ENCODE measurements at regions not wholly inside any gene's neighbourhood (a gene's known extent, or its start where the extent isn't known, plus 50 kb on each side); places are given as distances from the start of the nearest gene placed in this dataset.

DNA sequence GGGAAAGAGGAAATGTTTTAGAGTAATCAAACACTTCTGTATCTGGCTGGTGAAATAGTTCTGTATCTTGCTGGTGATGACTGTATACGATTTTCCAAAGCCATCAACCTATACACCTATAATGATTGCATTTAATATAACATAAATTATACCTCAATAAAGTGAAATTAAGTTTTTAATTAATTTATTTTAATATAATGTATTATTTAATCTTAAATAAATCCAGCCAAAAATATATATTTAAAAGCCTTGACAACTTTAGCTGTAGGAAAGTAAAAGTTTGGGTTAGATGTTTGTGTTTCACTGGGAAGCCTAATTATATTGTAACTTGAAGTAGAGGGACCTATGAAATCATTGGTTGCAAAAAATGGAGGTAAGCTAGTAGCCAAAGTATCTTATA lies 654.8 kb upstream of the MIS18BP1 start:
- no peak for DNase-seq (ENCODE audit: low read depth, low spot score)
- TF ChIP-seq, protein P1, sequence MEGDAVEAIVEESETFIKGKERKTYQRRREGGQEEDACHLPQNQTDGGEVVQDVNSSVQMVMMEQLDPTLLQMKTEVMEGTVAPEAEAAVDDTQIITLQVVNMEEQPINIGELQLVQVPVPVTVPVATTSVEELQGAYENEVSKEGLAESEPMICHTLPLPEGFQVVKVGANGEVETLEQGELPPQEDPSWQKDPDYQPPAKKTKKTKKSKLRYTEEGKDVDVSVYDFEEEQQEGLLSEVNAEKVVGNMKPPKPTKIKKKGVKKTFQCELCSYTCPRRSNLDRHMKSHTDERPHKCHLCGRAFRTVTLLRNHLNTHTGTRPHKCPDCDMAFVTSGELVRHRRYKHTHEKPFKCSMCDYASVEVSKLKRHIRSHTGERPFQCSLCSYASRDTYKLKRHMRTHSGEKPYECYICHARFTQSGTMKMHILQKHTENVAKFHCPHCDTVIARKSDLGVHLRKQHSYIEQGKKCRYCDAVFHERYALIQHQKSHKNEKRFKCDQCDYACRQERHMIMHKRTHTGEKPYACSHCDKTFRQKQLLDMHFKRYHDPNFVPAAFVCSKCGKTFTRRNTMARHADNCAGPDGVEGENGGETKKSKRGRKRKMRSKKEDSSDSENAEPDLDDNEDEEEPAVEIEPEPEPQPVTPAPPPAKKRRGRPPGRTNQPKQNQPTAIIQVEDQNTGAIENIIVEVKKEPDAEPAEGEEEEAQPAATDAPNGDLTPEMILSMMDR (IDR thresholded peaks at IDR 0.05; ENCODE audit: low read depth, low read length), result no peak
- H3K4me3 ChIP-seq (ENCODE audit: low read depth, low read length), result no peak overlapping the region
- in situ Hi-C loops (cut with HindIII; ENCODE audit: low sequenced_read_pairs), result no loop called here

DNA sequence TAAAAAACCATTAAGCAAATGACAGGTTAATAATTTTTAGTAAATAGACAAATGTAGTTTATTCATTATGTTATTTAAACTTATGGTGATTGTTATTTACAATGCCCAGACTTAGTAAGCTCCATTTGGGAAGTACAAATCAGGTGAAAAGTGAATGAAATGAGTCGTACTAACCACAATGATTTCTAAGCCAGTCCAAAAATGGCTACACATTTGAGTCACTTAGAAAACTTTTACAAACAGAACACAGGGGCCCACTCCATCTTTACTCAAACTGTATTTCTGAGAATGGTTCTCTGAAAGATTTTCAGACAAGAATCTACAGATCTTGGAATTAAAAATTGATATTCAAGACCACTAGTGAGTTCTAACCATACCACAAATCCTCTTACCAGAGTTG lies 653.3 kb upstream of the MIS18BP1 start:
- TF ChIP-seq, protein P1 (IDR thresholded peaks at IDR 0.05; ENCODE audit: low read depth, low read length), result no peak
- H3K4me3 ChIP-seq (ENCODE audit: low read depth, low read length), result no peak overlapping the region
- DNase-seq (ENCODE audit: low read depth, low spot score), result no peak
- in situ Hi-C loops (cut with HindIII; ENCODE audit: low sequenced_read_pairs), result no loop called here

DNA sequence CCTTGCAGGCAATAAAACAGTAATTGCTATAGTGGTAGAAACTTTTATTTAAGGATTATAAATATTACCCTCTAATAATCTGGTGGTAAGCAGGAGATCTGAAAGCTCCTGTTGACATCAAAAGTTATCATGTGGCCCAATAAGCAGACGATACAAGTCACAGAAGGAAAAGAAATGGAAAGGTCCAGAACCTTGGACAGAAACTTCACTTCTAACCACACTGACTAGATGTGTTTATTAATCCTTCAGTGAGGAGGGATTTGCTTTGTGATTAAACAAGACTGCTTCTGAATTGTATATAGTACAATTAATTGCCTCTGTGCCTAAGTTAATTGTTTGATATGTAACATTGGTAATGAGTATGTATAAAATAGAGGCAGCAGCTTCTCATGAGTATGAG lies 652.7 kb upstream of the MIS18BP1 start:
- TF ChIP-seq, protein P1 (IDR thresholded peaks at IDR 0.05; ENCODE audit: low read depth, low read length), result no peak
- in situ Hi-C loops (cut with HindIII; ENCODE audit: low sequenced_read_pairs), result no loop called here
- H3K4me3 ChIP-seq (ENCODE audit: low read depth, low read length), result no peak overlapping the region
- DNase-seq (ENCODE audit: low read depth, low spot score), result no peak

DNA sequence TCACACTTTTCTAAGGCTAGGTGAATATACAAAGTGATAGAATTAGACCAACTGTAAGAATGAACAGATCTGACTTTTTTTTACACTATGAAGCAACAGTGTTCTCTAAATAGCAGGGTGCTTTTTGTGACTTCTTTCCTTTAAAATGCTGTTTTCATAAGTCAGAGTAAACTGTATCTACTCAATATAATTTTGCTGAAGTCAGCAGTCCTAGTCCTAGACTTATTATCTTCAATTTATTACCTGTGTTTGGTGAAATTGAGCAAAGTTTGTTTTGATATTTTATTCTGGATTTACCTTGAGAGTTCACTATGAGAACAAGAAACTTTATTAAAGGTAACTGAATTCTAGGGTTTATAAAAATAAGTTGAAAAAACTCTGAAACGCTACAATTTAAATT lies 651.3 kb upstream of the MIS18BP1 start:
- TF ChIP-seq, protein P1 (IDR thresholded peaks at IDR 0.05; ENCODE audit: low read depth, low read length), result no peak
- in situ Hi-C loops (cut with HindIII; ENCODE audit: low sequenced_read_pairs), result no loop called here
- DNase-seq (ENCODE audit: low read depth, low spot score), result no peak

DNA sequence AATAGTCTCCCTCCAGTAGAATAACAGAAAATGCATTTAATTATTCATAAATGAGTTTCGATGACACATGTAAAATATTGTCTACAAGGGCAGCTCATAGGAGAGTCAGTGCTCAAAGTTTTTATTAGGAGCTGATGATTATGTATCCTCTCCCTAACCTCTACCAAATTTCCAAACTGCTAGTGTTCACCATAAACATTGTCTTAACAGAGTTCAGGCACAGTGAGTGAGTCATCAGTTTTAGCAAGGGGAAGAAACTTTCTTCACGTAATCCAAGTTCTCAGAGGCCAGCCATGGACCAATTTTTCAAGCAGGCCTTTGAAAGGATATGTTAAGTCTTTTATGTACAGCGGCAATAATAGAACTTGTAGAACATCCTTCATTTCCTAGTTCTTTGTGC lies 649.2 kb upstream of the MIS18BP1 start:
- no peak for DNase-seq (ENCODE audit: low read depth, low spot score)
- TF ChIP-seq, protein P1 (IDR thresholded peaks at IDR 0.05; ENCODE audit: low read depth, low read length), result no peak
- in situ Hi-C loops (cut with HindIII; ENCODE audit: low sequenced_read_pairs), result no loop called here
- no peak overlapping the region for H3K4me3 ChIP-seq (ENCODE audit: low read depth, low read length)

More for the DNA sequence above, 651.3 kb upstream of the MIS18BP1 start:
- no peak overlapping the region for H3K4me3 ChIP-seq (ENCODE audit: low read depth, low read length)

DNA sequence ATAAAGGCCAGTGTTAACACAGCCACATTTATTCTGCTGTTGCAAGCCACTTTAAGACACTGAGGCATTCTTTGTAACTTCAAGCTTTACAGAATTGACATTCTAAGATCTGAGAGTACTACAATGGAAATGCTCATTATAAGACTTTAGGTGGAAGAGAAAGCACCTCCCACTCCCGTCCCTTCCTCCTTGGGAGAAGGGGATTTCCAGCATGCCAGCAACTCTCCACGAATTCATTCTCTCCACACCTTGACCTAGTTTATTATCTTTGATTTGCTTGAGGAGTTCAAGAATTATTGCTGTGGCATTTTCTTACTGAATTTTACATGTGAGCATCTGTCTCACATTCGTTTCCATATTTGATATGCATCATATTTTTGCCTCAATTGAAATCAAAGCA lies 644.4 kb upstream of the MIS18BP1 start:
- in situ Hi-C loops (cut with HindIII; ENCODE audit: low sequenced_read_pairs), result no loop called here
- DNase-seq (ENCODE audit: low read depth, low spot score), result no peak
- H3K4me3 ChIP-seq (ENCODE audit: low read depth, low read length), result no peak overlapping the region
- TF ChIP-seq, protein P1 (IDR thresholded peaks at IDR 0.05; ENCODE audit: low read depth, low read length), result no peak

DNA sequence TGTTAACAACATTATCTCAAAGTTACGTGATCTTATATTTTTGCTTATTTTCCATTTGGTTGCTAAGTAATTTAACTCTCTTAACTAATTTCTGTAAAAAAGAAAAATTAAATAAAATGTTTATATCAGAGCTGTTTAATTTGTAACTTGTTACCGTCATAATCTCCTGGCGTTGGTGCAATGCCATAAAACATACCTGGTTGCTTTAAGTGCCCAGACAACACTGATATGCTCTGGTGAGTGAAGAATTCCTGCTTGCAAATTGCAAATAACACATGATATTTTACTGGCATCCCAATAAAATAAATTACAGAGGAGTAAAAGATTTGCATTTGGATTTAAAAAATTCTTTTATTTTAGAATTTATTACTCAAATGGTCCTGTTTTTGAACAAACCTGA lies 640.1 kb upstream of the MIS18BP1 start:
- TF ChIP-seq, protein P1 (IDR thresholded peaks at IDR 0.05; ENCODE audit: low read depth, low read length), result no peak
- H3K4me3 ChIP-seq (ENCODE audit: low read depth, low read length), result no peak overlapping the region
- DNase-seq (ENCODE audit: low read depth, low spot score), result no peak
- in situ Hi-C loops (cut with HindIII; ENCODE audit: low sequenced_read_pairs), result no loop called here
